HG03457 (cell line): ENCODE measurements at regions not wholly inside any gene's neighbourhood (a gene's known extent, or its start where the extent isn't known, plus 50 kb on each side); places are given as distances from the start of the nearest gene placed in this dataset.

Experiments
- ATAC-seq: cut with Tn5 transposase; IDR thresholded peaks from one replicate; pipeline ENCODE4 v1.9.1; 2021; ENCODE audit warnings: moderate number of reproducible peaks; ENCODE audit not compliant: unreplicated experiment

DNA sequence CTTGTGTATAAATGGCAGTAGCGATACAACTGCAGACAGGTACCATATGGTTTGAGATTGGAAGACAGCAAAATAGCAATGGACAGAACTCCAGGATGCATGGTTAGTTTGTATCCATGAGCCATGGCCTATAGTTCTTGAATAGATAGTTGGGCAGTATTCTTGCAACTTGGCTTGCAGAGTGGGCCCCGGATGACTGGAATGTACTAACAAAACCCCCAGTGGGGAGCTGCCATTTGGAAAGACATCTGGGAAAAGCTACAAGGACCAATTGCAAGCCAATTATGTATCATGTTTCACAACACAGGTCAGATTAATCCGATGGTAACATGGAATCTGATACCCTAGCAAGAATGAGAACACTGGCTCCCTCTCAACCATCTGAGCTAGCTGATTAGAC is 279.6 kb downstream of the RERGL start:
- no peak for ATAC-seq

DNA sequence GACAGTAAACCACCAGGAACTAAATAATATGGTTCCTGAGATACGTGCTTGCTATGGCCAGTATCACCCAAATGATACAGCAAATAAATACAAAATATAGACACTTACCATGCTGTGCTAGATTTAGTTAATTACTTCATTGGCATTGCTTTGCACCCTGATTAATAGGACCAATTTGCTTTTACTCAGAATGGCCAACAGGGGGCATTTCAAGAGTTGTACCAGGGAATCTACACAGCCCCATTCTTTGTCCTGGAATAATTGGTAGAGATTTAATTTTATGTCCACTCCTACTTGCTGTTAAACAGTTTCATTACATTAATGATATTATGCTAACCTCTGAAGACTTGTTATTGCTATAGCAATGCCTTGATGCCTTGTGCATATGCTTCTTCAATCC is 280.8 kb downstream of the RERGL start:
- ATAC-seq = no peak

DNA sequence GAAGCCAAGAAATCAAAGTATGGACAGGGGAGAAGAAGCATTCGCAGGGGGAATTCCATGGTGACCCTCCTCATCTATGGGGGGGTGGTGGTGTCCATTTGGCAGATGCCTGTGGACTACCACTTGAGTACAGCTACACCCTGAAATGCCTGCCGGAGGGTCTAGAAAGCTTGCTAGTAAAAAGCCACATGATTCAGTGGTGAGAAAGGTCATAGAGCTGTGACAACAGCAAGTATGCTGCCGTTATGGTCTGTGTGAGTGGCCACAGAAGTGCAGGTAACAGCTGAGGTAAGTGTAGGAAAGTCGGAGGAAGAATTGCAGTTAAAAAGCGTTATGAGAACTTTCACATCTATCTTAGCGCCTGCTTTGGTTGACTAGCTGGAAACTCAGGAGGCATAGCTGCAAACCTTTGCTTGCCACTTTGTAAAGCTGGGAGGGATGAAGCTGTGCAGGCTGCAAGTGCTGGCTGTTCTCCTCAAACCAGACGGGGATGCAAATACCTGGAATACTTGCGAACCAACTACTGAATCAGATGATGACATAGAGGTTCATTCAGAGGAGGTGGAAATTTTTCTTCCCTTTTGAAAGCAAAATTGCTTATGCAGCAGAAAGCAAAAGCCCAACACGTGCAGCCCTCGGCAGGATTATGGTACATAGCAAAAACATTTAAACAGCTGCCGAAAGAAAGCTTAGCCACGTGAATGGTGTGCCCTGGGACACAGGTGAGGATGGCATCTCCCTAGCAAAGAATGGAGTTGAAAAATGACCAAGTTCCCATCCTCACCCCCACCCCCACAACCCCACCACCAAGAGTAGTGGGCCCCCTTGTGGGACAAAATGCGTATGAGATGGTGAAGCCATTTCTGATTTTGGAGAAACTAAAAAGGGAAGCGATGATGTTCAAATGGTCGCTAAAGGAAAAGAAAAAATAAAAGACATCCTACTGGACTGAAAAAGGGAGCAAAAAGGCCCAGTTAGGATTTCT is 287.0 kb downstream of the RERGL start:
- ATAC-seq = no peak

DNA sequence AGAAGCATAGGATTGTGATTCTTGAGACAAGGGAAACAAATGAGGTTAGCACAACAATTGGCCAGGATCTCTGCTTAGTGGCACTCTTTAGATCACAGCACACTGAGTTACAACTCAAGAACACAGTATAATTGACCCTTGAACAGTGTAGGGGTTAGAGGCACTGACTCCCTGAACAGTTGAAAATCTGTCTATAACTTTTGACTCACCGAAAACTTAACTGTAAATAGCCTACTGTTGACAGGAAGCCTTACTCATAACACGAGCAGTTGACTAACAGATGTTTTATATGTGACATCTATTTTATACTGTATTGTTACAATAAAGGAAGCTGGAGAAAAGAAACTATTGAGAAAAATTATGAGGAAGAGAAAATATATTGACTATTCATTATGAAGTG is 296.1 kb downstream of the RERGL start:
- ATAC-seq = no peak

DNA sequence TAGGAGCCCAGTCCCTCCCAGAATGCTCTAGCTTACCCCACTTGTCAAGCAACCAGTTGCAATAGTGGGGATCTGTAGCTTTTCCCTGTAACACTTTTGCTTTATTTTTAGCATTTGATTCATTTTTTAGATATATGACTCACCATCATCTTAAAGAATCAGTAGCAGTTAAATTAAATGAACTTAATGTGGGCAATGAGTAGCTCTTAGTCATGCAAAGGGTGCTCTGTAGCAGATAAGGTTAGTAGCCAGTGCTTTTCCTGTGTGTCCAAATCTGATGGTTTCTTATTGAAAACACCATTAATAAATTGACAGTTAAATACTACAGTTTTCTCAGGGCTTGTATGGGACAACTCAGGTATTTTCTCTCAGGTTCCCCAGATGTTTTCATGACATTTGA is 311.8 kb downstream of the RERGL start:
- ATAC-seq = no peak

DNA sequence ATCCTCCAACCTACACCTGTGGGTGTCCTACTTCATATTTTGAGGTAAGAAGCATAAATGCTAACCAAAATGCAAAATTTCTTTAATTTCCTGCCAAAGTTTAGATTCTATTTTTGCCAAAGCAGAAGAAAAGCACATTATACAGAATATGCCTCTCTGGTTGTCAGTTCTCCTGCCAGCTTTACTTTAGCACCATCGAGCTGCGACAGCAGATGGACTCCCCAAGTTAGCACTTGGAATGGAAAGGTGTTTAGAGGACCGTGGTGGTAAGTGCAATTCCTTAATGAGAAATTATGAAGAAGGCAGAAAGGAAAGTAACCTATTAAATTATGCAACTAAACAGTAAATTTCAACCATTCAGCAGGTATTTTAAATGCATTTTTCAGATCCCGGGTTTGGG is 326.6 kb downstream of the RERGL start:
- ATAC-seq = no peak

DNA sequence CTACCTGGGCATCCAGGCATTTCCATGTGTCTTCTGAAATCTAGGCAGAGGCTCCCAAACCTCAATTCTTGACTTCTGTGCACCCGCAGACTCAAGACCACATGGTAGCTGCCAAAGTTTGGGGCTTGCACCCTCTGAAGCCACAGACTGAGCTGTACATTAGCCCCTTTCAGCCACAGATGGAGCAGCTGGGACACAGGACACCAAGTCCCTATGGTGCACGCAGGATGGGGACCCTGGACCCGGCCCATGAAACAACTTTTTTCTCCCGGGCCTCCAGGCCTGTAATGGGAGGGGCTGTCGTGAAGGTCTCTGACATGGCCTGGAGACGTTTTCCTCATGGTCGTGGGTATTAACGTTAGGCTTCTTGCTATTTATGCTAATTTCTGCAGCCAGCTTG is 330.0 kb downstream of the RERGL start:
- no peak for ATAC-seq
